Midbrain (tissue), 1 donor: ENCODE measurements at regions not wholly inside any gene's neighbourhood (a gene's known extent, or its start where the extent isn't known, plus 50 kb on each side); places are given as distances from the start of the nearest gene placed in this dataset.
"Not testable (repeated sequence)": the region's sequence is repeated elsewhere in the genome, so short reads cannot be mapped to it uniquely, and the experiment has no call there.

ENCODE experiments used
- DNase-seq: peaks from one replicate; lab custom pipeline; 2025; lab: John Stamatoyannopoulos, UW

- DNase-seq = no peak
Observed at GRCh38 chr14:55847766-55848165, 267.8 kb downstream of the KTN1 start.

GRCh38 chr14:55848964-55849363 lies 269.0 kb downstream of the KTN1 start:
- DNase-seq = no peak

GRCh38 chr14:55849833-55850232 lies 268.4 kb upstream of the PELI2 start:
- DNase-seq = no peak

GRCh38 chr14:55850825-55851241 lies 267.4 kb upstream of the PELI2 start:
- no peak for DNase-seq

GRCh38 chr14:55851301-55851700 lies 266.9 kb upstream of the PELI2 start:
- DNase-seq = peak; percentile 9

GRCh38 chr14:55851961-55852360 lies 266.2 kb upstream of the PELI2 start:
- DNase-seq = no peak

- DNase-seq = no peak
Observed at GRCh38 chr14:55855751-55856150, 262.5 kb upstream of the PELI2 start.

GRCh38 chr14:55858604-55859003 lies 259.6 kb upstream of the PELI2 start:
- no peak for DNase-seq

GRCh38 chr14:55861561-55861960 lies 256.6 kb upstream of the PELI2 start:
- DNase-seq = not testable (repeated sequence)

- no peak for DNase-seq
Observed at GRCh38 chr14:55864890-55865655, 253.1 kb upstream of the PELI2 start.

GRCh38 chr14:55867311-55867710 lies 250.9 kb upstream of the PELI2 start:
- no peak for DNase-seq

- no peak for DNase-seq
Observed at GRCh38 chr14:55867719-55868118, 250.5 kb upstream of the PELI2 start.

GRCh38 chr14:55869397-55870049 lies 248.7 kb upstream of the PELI2 start:
- no peak for DNase-seq

GRCh38 chr14:55873169-55873568 lies 245.0 kb upstream of the PELI2 start:
- no peak for DNase-seq

- peak; percentile 54 for DNase-seq
Observed at GRCh38 chr14:55874785-55875184, 243.4 kb upstream of the PELI2 start.

GRCh38 chr14:55877942-55878341 lies 240.3 kb upstream of the PELI2 start:
- no peak for DNase-seq

GRCh38 chr14:55881577-55882241 lies 236.5 kb upstream of the PELI2 start:
- no peak for DNase-seq

- no peak for DNase-seq
Observed at GRCh38 chr14:55884819-55885218, 233.4 kb upstream of the PELI2 start.

GRCh38 chr14:55889124-55889523 lies 229.1 kb upstream of the PELI2 start:
- no peak for DNase-seq

- DNase-seq = no peak
Observed at GRCh38 chr14:55891692-55892091, 226.5 kb upstream of the PELI2 start.

- DNase-seq = no peak
Observed at GRCh38 chr14:55892906-55893305, 225.3 kb upstream of the PELI2 start.

- DNase-seq = no peak
Observed at GRCh38 chr14:55893705-55894104, 224.5 kb upstream of the PELI2 start.

GRCh38 chr14:55897031-55897430 lies 221.2 kb upstream of the PELI2 start:
- no peak for DNase-seq
